Fibroblast of villous mesenchyme (primary cell): ENCODE measurements at regions not wholly inside any gene's neighbourhood (a gene's known extent, or its start where the extent isn't known, plus 50 kb on each side); places are given as distances from the start of the nearest gene placed in this dataset.

ENCODE experiments used
- DNase-seq: peaks from one replicate; pipeline ENCODE4 v3.0.0-alpha.2; 2010; ENCODE audit warnings: low read depth
- H3K4me3 ChIP-seq: 2 replicates; pipeline ENCODE4 v1.5.1; 2011; ENCODE audit warnings: low read depth, mild to moderate bottlenecking, low read length
- CTCF ChIP-seq: IDR thresholded peaks from 2 replicates; pipeline ENCODE4 v1.5.1; 2012; ENCODE audit warnings: low read depth, mild to moderate bottlenecking, low read length; ENCODE audit not compliant: insufficient read depth

DNA sequence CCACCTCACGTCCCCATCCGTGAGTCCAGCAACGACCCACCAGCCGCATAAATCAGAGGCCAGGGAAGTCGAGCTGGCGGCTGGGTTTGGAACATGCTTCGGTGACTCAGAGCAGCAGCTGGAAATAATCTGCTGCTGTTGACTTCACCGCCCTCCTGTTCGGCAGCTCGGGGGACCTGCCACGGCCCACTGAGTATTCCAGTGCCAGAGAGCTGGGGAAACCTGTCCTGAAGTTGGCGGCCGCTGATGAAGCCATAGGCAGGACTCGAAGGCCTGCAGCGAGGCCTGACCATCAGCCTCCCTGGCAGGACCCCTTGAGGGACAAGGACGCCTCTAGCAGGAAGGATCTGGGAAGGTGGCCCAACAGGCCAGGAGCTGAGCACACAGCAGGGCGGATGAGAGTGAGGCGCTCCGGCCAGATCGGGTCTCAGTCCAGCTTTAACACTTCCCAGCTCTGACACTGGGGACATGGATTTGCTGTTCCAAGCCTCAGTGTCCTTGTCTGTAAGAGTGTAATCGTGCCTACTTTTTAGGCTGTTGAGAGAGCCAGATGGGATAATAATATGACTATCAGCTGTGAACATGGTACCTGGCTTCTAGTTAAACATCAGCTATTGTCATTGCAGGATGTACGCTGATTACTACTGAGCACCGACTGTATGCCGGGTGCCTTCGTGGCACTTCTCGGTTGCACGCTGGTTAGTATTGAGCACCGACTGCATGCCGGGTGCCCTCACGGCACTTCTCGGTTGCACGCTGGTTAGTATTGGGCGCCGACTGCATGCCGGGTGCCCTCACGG, 50.4 kb upstream of the CIBAR2 start:
- peak; percentile 88 for DNase-seq
- H3K4me3 ChIP-seq, result no peak overlapping the region
- TF ChIP-seq CTCF, result no peak

DNA sequence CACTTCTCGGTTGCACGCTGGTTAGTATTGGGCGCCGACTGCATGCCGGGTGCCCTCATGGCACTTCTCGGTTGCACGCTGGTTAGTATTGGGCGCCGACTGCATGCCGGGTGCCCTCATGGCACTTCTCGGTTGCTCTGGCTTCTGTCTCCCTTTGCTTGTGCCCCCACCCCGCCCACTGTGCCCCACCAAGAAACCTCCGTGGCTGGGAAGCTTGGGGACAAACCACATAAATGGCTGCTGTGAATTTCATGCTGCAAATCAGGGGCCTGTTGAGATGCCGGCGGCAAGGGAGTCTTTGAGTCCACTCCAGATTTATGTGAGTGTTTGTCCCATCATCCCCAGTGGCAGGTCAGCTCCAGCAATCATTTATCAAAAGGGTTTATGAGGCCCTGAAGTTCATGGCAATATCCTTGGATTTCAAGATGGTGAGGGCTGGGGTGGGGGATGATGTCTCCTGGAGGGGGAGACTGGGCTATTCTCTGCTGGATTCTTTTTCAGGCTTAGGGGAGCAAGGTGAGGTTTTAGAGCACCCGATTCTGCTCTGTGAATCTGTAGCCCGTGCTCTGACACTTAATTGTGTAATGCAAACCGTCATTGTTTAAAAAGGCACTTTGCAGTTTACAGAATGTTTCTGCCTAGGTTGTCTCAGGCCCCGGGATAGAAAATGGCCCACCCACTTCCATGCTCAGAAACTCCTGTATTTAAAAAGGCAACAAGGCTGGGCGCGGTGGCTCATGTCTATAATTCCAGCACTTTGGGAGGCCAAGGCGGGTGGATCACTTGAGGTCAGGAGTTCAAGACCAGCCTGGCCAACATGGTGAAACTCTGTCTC, 51.2 kb upstream of the CIBAR2 start:
- no peak for DNase-seq
- no peak overlapping the region for H3K4me3 ChIP-seq
- no peak for TF ChIP-seq CTCF

DNA sequence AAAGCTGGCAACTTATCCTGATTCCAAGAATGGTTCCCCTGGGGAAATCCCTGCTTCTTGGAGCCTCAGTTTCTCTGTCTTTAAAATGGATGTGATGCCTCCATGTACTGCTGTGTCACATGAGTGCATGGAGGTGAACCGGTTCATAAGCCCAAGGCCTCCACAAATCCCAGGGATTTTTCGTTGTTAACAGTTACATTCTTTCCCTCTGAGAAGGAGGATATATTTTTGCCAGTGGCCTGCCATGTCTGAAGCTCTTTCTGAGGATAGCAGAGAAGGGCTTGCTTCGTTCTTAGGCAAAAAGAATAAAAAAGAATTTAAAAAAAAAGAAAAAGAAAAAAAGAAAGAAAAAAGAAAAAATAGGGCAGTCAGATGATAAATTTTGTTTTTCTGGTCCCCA, 52.2 kb upstream of the CIBAR2 start:
- DNase-seq, result no peak
- TF ChIP-seq CTCF, result no peak
- H3K4me3 ChIP-seq, result no peak overlapping the region

DNA sequence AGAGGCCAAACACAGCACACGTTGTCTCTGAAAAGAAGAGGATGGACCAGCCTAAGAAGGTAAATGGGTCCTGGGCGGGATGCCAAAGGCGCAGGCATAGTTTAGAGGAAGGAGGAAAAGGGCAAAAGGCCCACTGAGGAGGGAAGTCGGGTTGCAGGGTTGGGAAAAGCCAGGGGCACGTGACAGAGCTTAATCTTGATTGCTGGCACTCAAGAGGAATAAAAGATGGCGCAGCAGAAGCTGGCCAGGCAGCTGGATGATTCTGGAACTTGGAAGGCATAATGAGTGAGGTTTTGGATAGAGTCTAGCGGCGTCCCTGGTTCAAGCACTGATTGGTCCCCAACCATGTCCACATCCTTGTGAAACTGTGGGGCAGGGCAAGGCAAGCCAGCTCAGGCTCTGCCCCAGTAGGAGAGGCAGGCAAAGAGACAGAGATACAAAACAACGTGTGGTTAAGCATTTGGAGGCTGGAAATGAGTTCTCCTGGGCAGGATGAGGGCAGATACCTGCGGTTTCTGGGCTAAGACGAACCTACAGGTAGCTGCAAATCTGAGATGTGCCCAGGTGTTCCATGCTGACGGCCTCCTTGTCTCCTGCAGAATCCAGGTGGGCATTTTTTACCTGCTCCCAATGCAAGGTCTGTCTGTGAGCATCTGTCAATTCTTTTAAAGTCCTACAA, 52.7 kb upstream of the CIBAR2 start:
- no peak for DNase-seq
- no peak for TF ChIP-seq CTCF
- no peak overlapping the region for H3K4me3 ChIP-seq

GRCh38 chr16:85165781-85166180, 53.5 kb upstream of the CIBAR2 start:
- H3K4me3 ChIP-seq, result no peak overlapping the region
- no peak for DNase-seq
- no peak for TF ChIP-seq CTCF

DNA sequence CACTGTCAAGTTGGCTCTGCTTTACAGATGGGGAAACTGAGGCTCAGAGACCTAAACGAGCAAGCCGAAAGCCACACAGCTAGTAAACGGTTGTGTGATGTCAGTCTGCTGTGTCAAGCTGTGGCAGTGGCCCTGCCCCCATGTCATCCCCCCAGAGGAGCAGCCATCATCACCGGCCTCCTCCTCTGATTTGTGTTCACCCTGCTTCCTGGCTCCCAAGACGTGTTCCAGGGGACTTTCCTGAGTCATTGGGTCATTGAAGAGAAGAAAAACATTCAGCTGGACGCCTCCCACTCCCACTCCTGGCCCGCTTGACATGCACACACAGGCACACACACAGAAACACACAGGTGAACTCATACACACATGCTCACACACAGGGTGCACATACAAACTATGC, 54.0 kb upstream of the CIBAR2 start:
- H3K4me3 ChIP-seq, result no peak overlapping the region
- TF ChIP-seq CTCF, result no peak
- no peak for DNase-seq
